ENCODE measurements at regions not wholly inside any gene's neighbourhood (a gene's known extent, or its start where the extent isn't known, plus 50 kb on each side); places are given as distances from the start of the nearest gene placed in this dataset.
A peak's percentile ranks its signal among the peaks of the same experiment; 100 is the strongest.
"Not testable (repeated sequence)": the region's sequence is repeated elsewhere in the genome, so short reads cannot be mapped to it uniquely, and the experiment has no call there.

DNA sequence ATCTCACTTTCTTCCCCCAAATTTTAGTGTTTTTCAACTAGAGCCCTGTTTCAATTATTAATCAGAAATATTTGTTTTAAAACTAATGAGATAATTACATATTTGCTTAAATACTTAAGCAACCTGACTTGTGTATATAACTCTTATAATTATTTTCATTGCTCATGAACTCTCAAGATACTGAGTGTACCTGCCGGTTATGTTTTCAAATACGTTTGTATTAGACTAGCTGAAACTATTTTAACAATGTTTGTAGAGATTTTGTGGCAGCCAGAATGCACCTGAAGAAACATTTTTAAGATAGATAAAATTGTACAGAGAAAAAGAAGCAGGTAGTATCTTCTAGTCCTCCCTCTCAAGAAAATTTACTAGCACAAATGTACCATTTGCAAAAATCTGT, 140.6 kb upstream of the CXADR start:
- Histone ChIP-seq H3K4me3 (ENCODE audit: low read depth, low read length) (no peak overlapping the region), H3K9ac (ENCODE audit: low read length) (no peak overlapping the region), H3K27ac (ENCODE audit: low read depth, low read length) (no peak overlapping the region), H3K27me3 (ENCODE audit: control insufficient read depth, insufficient read depth, low read length) (no peaks in the 10 kb centered on the region), H3K4me1 (ENCODE audit: control insufficient read depth, insufficient read depth, low read length) (peaks cover 14% of the 10 kb centered on the region), H3K9me3 (ENCODE audit: control insufficient read depth, insufficient read depth, low read depth, low read length) (no peaks in the 10 kb centered on the region), H3K36me3 (ENCODE audit: control insufficient read depth, insufficient read depth, low read length) (no peaks in the 10 kb centered on the region)

DNA sequence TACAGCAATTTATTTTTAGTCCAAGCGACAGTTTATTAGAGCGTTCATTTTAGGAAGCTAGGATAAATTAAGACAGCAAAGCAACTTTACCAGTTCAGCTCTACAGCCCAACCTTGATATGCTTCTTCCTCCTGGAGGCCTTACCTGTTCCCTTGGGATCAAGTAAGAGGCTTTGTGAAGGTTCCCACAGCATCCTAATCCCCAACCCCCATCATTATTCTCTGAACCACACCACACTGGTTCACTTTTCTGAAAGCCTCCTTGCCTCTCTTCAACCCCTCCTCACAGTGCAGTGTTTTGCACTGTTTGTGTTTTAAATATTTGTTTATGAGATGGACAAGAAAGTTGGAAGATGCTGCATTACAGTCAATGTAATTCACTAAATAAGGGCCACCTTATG, 126.3 kb upstream of the CXADR start:
- no peak overlapping the region for H3K4me3 ChIP-seq (ENCODE audit: low read depth, low read length)
- 0 out of 2 replicates have a peak, but pooled peaks cover 2% of the 10 kb centered on the region for H3K9me3 ChIP-seq (ENCODE audit: control insufficient read depth, insufficient read depth, low read depth, low read length)
- H3K27me3 ChIP-seq (ENCODE audit: control insufficient read depth, insufficient read depth, low read length), result no peaks in the 10 kb centered on the region
- H3K4me1 ChIP-seq (ENCODE audit: control insufficient read depth, insufficient read depth, low read length), result peaks cover 8% of the 10 kb centered on the region
- no peaks in the 10 kb centered on the region for H3K36me3 ChIP-seq (ENCODE audit: control insufficient read depth, insufficient read depth, low read length)
- peak overlapping the region; percentile 52 for H3K9ac ChIP-seq (ENCODE audit: low read length)
- 0 out of 2 replicates have a peak overlapping the region, but pooled peaks have one; percentile 5 for H3K27ac ChIP-seq (ENCODE audit: low read depth, low read length)

- no peak overlapping the region for H3K9ac ChIP-seq (ENCODE audit: low read length)
- no peaks in the 10 kb centered on the region for H3K36me3 ChIP-seq (ENCODE audit: control insufficient read depth, insufficient read depth, low read length)
- no peak overlapping the region for H3K4me3 ChIP-seq (ENCODE audit: low read depth, low read length)
- H3K27me3 ChIP-seq (ENCODE audit: control insufficient read depth, insufficient read depth, low read length), result no peaks in the 10 kb centered on the region
- H3K9me3 ChIP-seq (ENCODE audit: control insufficient read depth, insufficient read depth, low read depth, low read length), result 0 out of 2 replicates have a peak, but pooled peaks cover 2% of the 10 kb centered on the region
- H3K4me1 ChIP-seq (ENCODE audit: control insufficient read depth, insufficient read depth, low read length), result peaks cover 8% of the 10 kb centered on the region
- H3K27ac ChIP-seq (ENCODE audit: low read depth, low read length), result 0 out of 2 replicates have a peak overlapping the region, but pooled peaks have one; percentile 5
These were observed 125.7 kb upstream of the CXADR start for GRCh38 chr21:17387030-17387617.

DNA sequence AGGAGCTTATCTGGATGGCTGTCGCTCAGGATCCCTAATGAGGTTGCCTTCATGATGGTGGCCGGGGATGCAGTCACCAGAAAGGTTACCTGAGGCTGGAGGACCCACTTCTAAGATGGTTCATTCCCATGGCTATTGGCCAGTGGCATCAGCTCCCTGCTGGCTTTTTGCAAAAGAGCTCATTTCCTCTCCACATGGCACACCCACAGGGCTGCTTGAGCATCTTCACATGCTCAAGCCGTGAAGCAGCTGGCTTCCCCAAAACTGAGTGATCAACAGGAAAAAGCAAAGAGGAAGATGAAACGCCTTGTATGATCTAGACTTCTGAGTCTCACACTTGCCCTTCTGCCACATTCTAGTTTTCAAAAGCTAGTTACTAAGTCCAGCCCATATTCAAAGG, 124.6 kb upstream of the CXADR start:
- peaks cover 8% of the 10 kb centered on the region for H3K4me1 ChIP-seq (ENCODE audit: control insufficient read depth, insufficient read depth, low read length)
- H3K9me3 ChIP-seq (ENCODE audit: control insufficient read depth, insufficient read depth, low read depth, low read length), result 0 out of 2 replicates have a peak, but pooled peaks cover 2% of the 10 kb centered on the region
- no peaks in the 10 kb centered on the region for H3K27me3 ChIP-seq (ENCODE audit: control insufficient read depth, insufficient read depth, low read length)
- no peak overlapping the region for H3K9ac ChIP-seq (ENCODE audit: low read length)
- no peak overlapping the region for H3K4me3 ChIP-seq (ENCODE audit: low read depth, low read length)
- H3K36me3 ChIP-seq (ENCODE audit: control insufficient read depth, insufficient read depth, low read length), result no peaks in the 10 kb centered on the region
- H3K27ac ChIP-seq (ENCODE audit: low read depth, low read length), result no peak overlapping the region

- no peaks in the 10 kb centered on the region for H3K36me3 ChIP-seq (ENCODE audit: control insufficient read depth, insufficient read depth, low read length)
- H3K4me1 ChIP-seq (ENCODE audit: control insufficient read depth, insufficient read depth, low read length), result peaks cover 8% of the 10 kb centered on the region
- H3K27ac ChIP-seq (ENCODE audit: low read depth, low read length), result no peak overlapping the region
- no peak overlapping the region for H3K9ac ChIP-seq (ENCODE audit: low read length)
- no peaks in the 10 kb centered on the region for H3K27me3 ChIP-seq (ENCODE audit: control insufficient read depth, insufficient read depth, low read length)
- no peaks in the 10 kb centered on the region for H3K9me3 ChIP-seq (ENCODE audit: control insufficient read depth, insufficient read depth, low read depth, low read length)
- no peak overlapping the region for H3K4me3 ChIP-seq (ENCODE audit: low read depth, low read length)
These were observed 123.5 kb upstream of the CXADR start for GRCh38 chr21:17389311-17389710.

GRCh38 chr21:17390569-17390968, 122.3 kb upstream of the CXADR start:
- H3K4me1 ChIP-seq (ENCODE audit: control insufficient read depth, insufficient read depth, low read length), result peaks cover 8% of the 10 kb centered on the region
- H3K9me3 ChIP-seq (ENCODE audit: control insufficient read depth, insufficient read depth, low read depth, low read length), result no peaks in the 10 kb centered on the region
- no peaks in the 10 kb centered on the region for H3K27me3 ChIP-seq (ENCODE audit: control insufficient read depth, insufficient read depth, low read length)
- no peaks in the 10 kb centered on the region for H3K36me3 ChIP-seq (ENCODE audit: control insufficient read depth, insufficient read depth, low read length)
- H3K27ac ChIP-seq (ENCODE audit: low read depth, low read length), result no peak overlapping the region
- H3K9ac ChIP-seq (ENCODE audit: low read length), result no peak overlapping the region
- no peak overlapping the region for H3K4me3 ChIP-seq (ENCODE audit: low read depth, low read length)

GRCh38 chr21:17391811-17392340, 121.0 kb upstream of the CXADR start:
- Histone ChIP-seq H3K4me1 (ENCODE audit: control insufficient read depth, insufficient read depth, low read length) (peaks cover under 1% of the 10 kb centered on the region; the same call in 1 of the 2 replicates), H3K4me3 (ENCODE audit: low read depth, low read length) (no peak overlapping the region), H3K36me3 (ENCODE audit: control insufficient read depth, insufficient read depth, low read length) (no peaks in the 10 kb centered on the region), H3K27me3 (ENCODE audit: control insufficient read depth, insufficient read depth, low read length) (no peaks in the 10 kb centered on the region), H3K9me3 (ENCODE audit: control insufficient read depth, insufficient read depth, low read depth, low read length) (no peaks in the 10 kb centered on the region), H3K27ac (ENCODE audit: low read depth, low read length) (no peak overlapping the region), H3K9ac (ENCODE audit: low read length) (no peak overlapping the region)

- Histone ChIP-seq H3K4me1 (ENCODE audit: control insufficient read depth, insufficient read depth, low read length) (no peaks in the 10 kb centered on the region), H3K4me3 (ENCODE audit: low read depth, low read length) (no peak overlapping the region), H3K27me3 (ENCODE audit: control insufficient read depth, insufficient read depth, low read length) (no peaks in the 10 kb centered on the region), H3K36me3 (ENCODE audit: control insufficient read depth, insufficient read depth, low read length) (no peaks in the 10 kb centered on the region), H3K9me3 (ENCODE audit: control insufficient read depth, insufficient read depth, low read depth, low read length) (no peaks in the 10 kb centered on the region), H3K9ac (ENCODE audit: low read length) (no peak overlapping the region), H3K27ac (ENCODE audit: low read depth, low read length) (no peak overlapping the region)
These were observed 119.4 kb upstream of the CXADR start for GRCh38 chr21:17393413-17393812.

DNA sequence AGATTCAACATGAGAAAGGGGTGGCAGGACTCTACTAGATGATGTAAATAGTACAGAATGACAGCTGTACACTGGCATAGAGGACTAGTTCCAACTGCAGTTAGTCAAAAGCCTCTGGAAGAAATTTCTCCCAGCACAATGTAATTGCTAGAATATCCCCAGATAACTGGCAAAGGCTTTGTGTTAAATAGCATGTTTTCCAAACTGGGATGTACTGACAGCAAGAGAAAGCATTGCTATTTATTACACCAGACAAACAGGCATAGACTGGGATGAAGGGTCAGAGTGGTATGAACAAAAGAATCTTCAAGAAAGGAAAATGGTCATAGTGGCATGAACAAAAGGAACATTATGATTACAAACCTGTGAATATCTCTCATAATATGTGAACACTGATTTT, 115.9 kb upstream of the CXADR start:
- no peaks in the 10 kb centered on the region for H3K4me1 ChIP-seq (ENCODE audit: control insufficient read depth, insufficient read depth, low read length)
- H3K27ac ChIP-seq (ENCODE audit: low read depth, low read length), result no peak overlapping the region
- H3K4me3 ChIP-seq (ENCODE audit: low read depth, low read length), result no peak overlapping the region
- no peaks in the 10 kb centered on the region for H3K27me3 ChIP-seq (ENCODE audit: control insufficient read depth, insufficient read depth, low read length)
- no peak overlapping the region for H3K9ac ChIP-seq (ENCODE audit: low read length)
- H3K36me3 ChIP-seq (ENCODE audit: control insufficient read depth, insufficient read depth, low read length), result no peaks in the 10 kb centered on the region
- H3K9me3 ChIP-seq (ENCODE audit: control insufficient read depth, insufficient read depth, low read depth, low read length), result no peaks in the 10 kb centered on the region

GRCh38 chr21:17397703-17398102, 115.1 kb upstream of the CXADR start:
- Histone ChIP-seq H3K4me1 (ENCODE audit: control insufficient read depth, insufficient read depth, low read length) (no peaks in the 10 kb centered on the region), H3K9ac (ENCODE audit: low read length) (no peak overlapping the region), H3K4me3 (ENCODE audit: low read depth, low read length) (no peak overlapping the region), H3K27me3 (ENCODE audit: control insufficient read depth, insufficient read depth, low read length) (no peaks in the 10 kb centered on the region), H3K27ac (ENCODE audit: low read depth, low read length) (no peak overlapping the region), H3K36me3 (ENCODE audit: control insufficient read depth, insufficient read depth, low read length) (no peaks in the 10 kb centered on the region), H3K9me3 (ENCODE audit: control insufficient read depth, insufficient read depth, low read depth, low read length) (no peaks in the 10 kb centered on the region)

DNA sequence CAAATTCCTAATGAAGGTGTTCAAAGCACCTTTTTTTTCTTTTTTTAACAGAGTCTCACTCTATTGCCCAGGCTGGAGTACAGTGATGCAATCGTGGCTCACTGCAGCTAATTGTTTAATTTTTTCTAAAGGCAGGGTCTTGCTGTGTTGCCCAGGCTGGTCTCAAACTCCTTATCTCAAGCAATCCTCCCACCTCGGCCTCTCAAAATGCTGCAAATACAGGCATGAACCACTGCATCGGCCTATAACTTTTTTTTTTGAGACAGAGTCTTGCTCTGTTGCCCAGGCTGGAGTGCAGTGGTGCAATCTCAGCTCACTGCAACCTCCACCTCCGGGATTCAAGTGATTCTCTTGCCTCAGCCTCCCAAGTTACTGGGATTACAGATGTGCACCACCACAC, 113.9 kb upstream of the CXADR start:
- not testable (repeated sequence) for H3K4me1 ChIP-seq (ENCODE audit: control insufficient read depth, insufficient read depth, low read length); H3K27ac ChIP-seq (ENCODE audit: low read depth, low read length); H3K36me3 ChIP-seq (ENCODE audit: control insufficient read depth, insufficient read depth, low read length); H3K4me3 ChIP-seq (ENCODE audit: low read depth, low read length); H3K9ac ChIP-seq (ENCODE audit: low read length); H3K9me3 ChIP-seq (ENCODE audit: control insufficient read depth, insufficient read depth, low read depth, low read length); H3K27me3 ChIP-seq (ENCODE audit: control insufficient read depth, insufficient read depth, low read length)

Data from HUES6 (cell line).